ENCODE measurements at regions not wholly inside any gene's neighbourhood (a gene's known extent, or its start where the extent isn't known, plus 50 kb on each side); places are given as distances from the start of the nearest gene placed in this dataset.

GRCh38 chr15:39134282-39134681 lies 446.6 kb upstream of the THBS1 start:
- H3K4me3 ChIP-seq (ENCODE audit: low read depth, low read length): no peak overlapping the region
- DNase-seq (ENCODE audit: extremely low spot score): no peak
- no peak overlapping the region for H3K27ac ChIP-seq (ENCODE audit: low read depth)
- WGBS: 91% methylated on average over 1 of the region's 1 CpG
- no peaks in the 10 kb centered on the region for H3K36me3 ChIP-seq (ENCODE audit: insufficient read depth)
- peaks cover 1% of the 10 kb centered on the region for H3K4me1 ChIP-seq (ENCODE audit: insufficient read depth)

DNA sequence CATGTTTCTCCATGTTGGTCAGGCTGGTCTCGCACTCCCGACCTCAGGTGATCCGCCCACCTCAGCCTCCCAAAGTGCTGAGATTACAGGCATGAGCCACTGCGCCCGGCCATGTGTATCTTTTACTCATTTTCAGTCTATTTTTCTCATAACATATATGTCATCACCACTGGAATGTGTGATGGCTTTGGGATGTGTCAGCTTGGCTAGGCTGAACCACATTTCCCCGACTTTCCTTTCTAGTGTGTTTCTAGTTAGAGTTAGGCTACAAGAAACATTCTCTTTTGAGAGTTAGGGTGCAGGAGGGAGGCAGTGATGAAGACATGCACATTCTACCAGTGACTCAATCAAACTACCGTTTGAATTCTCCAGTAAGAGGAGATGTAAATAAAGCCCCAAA lies 444.9 kb upstream of the THBS1 start:
- DNase-seq (ENCODE audit: extremely low spot score): no peak

DNA sequence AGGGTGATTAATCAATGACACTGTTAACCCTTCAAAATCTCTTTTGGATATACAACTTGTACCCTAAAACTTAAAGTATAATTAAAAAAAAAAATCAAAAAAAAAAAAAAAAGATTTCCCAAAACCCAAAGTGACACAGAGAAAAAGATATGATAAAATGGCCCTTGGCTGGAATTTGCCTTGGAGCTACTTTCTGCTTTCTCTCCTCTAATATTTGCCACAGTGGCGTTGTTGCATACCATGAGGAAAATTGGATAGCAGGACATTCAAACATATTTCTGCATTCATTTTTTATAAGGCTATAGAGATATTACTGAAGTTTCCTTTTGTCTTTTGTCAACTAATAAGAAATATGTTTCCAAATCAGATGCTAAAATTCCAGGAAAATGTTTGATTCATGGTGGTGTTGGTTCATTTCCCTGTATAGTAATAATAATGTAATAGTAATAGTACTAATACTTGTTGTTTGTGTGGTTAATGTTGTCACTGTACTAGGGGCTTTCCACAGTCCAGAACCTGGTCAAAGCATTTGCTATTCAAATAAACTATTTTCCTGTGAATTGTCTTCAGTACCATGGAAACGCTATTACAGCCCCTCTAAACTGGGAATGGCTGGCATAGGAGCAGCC lies 441.3 kb upstream of the THBS1 start:
- Histone ChIP-seq H3K4me1 (ENCODE audit: insufficient read depth) (no peaks in the 10 kb centered on the region), H3K4me3 (ENCODE audit: low read depth, low read length) (no peak overlapping the region), H3K36me3 (ENCODE audit: insufficient read depth) (no peaks in the 10 kb centered on the region), H3K27ac (ENCODE audit: low read depth) (no peak overlapping the region)
- WGBS: 67% methylated on average over 2 of the region's 2 CpGs
- DNase-seq (ENCODE audit: extremely low spot score): no peak

More for the DNA sequence above, 444.9 kb upstream of the THBS1 start:
- H3K4me1 ChIP-seq (ENCODE audit: insufficient read depth): peaks cover 1% of the 10 kb centered on the region
- 89% methylated on average over 7 of the region's 7 CpGs for WGBS
- no peaks in the 10 kb centered on the region for H3K36me3 ChIP-seq (ENCODE audit: insufficient read depth)
- no peak overlapping the region for H3K27ac ChIP-seq (ENCODE audit: low read depth)
- H3K4me3 ChIP-seq (ENCODE audit: low read depth, low read length): no peak overlapping the region

- Histone ChIP-seq H3K4me1 (ENCODE audit: insufficient read depth) (no peaks in the 10 kb centered on the region), H3K27ac (ENCODE audit: low read depth) (no peak overlapping the region), H3K36me3 (ENCODE audit: insufficient read depth) (no peaks in the 10 kb centered on the region), H3K4me3 (ENCODE audit: low read depth, low read length) (no peak overlapping the region)
- DNase-seq (ENCODE audit: extremely low spot score): no peak
- 35% methylated on average over 3 of the region's 3 CpGs for WGBS
Measured at GRCh38 chr15:39140060-39140604, 440.7 kb upstream of the THBS1 start.

GRCh38 chr15:39142500-39142899 lies 438.4 kb upstream of the THBS1 start:
- DNase-seq (ENCODE audit: extremely low spot score): no peak
- H3K27ac ChIP-seq (ENCODE audit: low read depth): no peak overlapping the region
- no peaks in the 10 kb centered on the region for H3K4me1 ChIP-seq (ENCODE audit: insufficient read depth)
- H3K36me3 ChIP-seq (ENCODE audit: insufficient read depth): no peaks in the 10 kb centered on the region
- no peak overlapping the region for H3K4me3 ChIP-seq (ENCODE audit: low read depth, low read length)

DNA sequence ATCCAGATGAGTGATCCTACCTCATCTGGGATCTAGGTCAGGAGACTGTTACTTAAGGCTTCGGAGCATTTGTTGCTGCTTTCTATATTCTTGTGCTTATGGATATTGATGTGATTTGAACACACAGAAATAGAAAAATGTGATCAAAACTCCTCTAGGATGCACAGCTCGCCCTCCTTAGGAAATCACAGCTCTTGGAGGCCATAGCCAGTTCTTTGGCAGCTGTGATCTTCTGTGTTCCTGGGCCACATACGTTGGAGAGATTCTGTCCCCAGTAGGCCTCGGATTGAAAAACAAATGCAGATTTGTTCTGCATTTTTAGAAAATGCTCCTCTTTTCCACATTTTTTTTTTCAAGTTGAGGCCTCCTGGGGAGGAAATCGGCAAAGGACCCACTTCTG lies 437.4 kb upstream of the THBS1 start:
- H3K4me1 ChIP-seq (ENCODE audit: insufficient read depth): no peaks in the 10 kb centered on the region

GRCh38 chr15:39144051-39144450 lies 436.8 kb upstream of the THBS1 start:
- no peak overlapping the region for H3K27ac ChIP-seq (ENCODE audit: low read depth)
- WGBS: 94% methylated on average over 2 of the region's 2 CpGs
- no peak overlapping the region for H3K4me3 ChIP-seq (ENCODE audit: low read depth, low read length)
- no peak for DNase-seq (ENCODE audit: extremely low spot score)
- no peaks in the 10 kb centered on the region for H3K4me1 ChIP-seq (ENCODE audit: insufficient read depth)
- no peaks in the 10 kb centered on the region for H3K36me3 ChIP-seq (ENCODE audit: insufficient read depth)

More for the DNA sequence above, 437.4 kb upstream of the THBS1 start:
- no peak for DNase-seq (ENCODE audit: extremely low spot score)
- H3K36me3 ChIP-seq (ENCODE audit: insufficient read depth): no peaks in the 10 kb centered on the region
- H3K4me3 ChIP-seq (ENCODE audit: low read depth, low read length): no peak overlapping the region
- no peak overlapping the region for H3K27ac ChIP-seq (ENCODE audit: low read depth)
- 92% methylated on average over 5 of the region's 5 CpGs for WGBS

DNA sequence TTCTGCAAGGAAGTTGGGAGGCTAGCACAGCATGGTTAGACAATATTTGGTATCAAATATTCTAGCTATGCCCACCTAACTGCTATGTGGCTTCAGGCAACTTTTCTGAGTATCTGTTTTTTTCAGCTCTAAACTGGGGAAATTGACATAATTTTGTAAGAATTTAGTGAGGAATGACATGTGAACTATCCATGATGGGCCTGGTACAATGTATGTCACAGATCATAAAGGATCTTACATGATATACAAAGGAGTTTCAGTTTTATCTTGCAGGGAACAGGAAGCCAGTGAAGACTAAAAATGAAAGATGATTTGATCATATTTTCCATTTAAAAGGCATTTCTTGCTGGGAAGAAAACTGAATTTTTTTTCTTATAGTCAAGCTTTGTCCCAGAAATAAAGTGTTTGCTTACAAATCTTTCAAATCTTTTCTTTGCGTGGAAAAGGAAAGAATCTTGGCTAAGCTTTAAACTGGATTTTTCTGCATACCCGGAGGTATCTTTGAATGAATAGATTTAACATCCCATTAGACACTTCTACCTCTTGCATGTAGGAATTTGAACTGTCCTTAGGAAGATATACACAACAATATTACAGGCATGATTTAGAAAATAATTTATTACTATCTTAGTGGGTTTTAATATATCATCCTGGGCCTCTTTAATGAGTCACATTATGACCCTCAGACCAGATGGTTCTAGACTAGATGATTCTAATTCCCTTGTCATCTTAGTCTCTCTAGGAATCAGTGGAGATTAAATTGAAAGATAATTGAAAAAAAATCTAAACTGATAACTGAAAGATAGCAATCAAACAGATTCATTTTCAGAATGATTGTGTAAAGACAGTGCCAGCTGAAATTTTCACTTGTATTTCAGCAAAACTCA lies 436.0 kb upstream of the THBS1 start:
- no peaks in the 10 kb centered on the region for H3K36me3 ChIP-seq (ENCODE audit: insufficient read depth)
- no peak overlapping the region for H3K27ac ChIP-seq (ENCODE audit: low read depth)
- no peaks in the 10 kb centered on the region for H3K4me1 ChIP-seq (ENCODE audit: insufficient read depth)
- DNase-seq (ENCODE audit: extremely low spot score): no peak
- no peak overlapping the region for H3K4me3 ChIP-seq (ENCODE audit: low read depth, low read length)
- WGBS: 33% methylated on average over 2 of the region's 2 CpGs

- no peak overlapping the region for H3K27ac ChIP-seq (ENCODE audit: low read depth)
- no peak for DNase-seq (ENCODE audit: extremely low spot score)
- no peaks in the 10 kb centered on the region for H3K36me3 ChIP-seq (ENCODE audit: insufficient read depth)
Measured at GRCh38 chr15:39145854-39146625, 434.8 kb upstream of the THBS1 start.

GRCh38 chr15:39149636-39150150 lies 431.2 kb upstream of the THBS1 start:
- Histone ChIP-seq H3K36me3 (ENCODE audit: insufficient read depth) (no peaks in the 10 kb centered on the region), H3K27ac (ENCODE audit: low read depth) (no peak overlapping the region), H3K4me1 (ENCODE audit: insufficient read depth) (no peaks in the 10 kb centered on the region), H3K4me3 (ENCODE audit: low read depth, low read length) (no peak overlapping the region)
- 89% methylated on average over 1 of the region's 1 CpG for WGBS
- DNase-seq (ENCODE audit: extremely low spot score): no peak

More at GRCh38 chr15:39145854-39146625, 434.8 kb upstream of the THBS1 start:
- WGBS: 64% methylated on average over 2 of the region's 2 CpGs
- no peaks in the 10 kb centered on the region for H3K4me1 ChIP-seq (ENCODE audit: insufficient read depth)
- no peak overlapping the region for H3K4me3 ChIP-seq (ENCODE audit: low read depth, low read length)

DNA sequence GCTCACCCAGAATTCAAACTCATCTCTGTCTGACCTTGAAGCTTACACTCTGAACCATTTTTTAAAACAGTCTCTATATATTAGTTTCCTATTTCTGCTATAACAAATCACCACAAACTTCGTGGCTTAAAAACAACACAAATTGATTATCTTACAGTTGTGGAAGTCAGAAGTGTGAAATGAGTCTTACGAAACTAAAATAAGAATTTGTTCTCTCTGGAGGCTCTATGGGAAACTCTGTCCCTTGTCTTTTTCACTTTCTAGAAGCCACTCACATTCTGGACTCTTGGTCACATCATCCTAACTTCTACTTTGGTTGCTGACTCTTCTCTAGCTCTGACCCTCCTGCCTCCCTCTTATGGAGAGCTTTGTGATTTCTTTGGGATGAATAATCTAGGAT lies 429.3 kb upstream of the THBS1 start:
- Histone ChIP-seq H3K27ac (ENCODE audit: low read depth) (no peak overlapping the region), H3K4me1 (ENCODE audit: insufficient read depth) (no peaks in the 10 kb centered on the region), H3K4me3 (ENCODE audit: low read depth, low read length) (no peak overlapping the region), H3K36me3 (ENCODE audit: insufficient read depth) (no peaks in the 10 kb centered on the region)
- 90% methylated on average over 2 of the region's 2 CpGs for WGBS
- DNase-seq (ENCODE audit: extremely low spot score): no peak

- Histone ChIP-seq H3K36me3 (ENCODE audit: insufficient read depth) (no peaks in the 10 kb centered on the region), H3K27ac (ENCODE audit: low read depth) (no peak overlapping the region), H3K4me1 (ENCODE audit: insufficient read depth) (no peaks in the 10 kb centered on the region), H3K4me3 (ENCODE audit: low read depth, low read length) (no peak overlapping the region)
- 77% methylated on average over 1 of the region's 1 CpG for WGBS
- no peak for DNase-seq (ENCODE audit: extremely low spot score)
Measured at GRCh38 chr15:39153058-39153714, 427.7 kb upstream of the THBS1 start.

DNA sequence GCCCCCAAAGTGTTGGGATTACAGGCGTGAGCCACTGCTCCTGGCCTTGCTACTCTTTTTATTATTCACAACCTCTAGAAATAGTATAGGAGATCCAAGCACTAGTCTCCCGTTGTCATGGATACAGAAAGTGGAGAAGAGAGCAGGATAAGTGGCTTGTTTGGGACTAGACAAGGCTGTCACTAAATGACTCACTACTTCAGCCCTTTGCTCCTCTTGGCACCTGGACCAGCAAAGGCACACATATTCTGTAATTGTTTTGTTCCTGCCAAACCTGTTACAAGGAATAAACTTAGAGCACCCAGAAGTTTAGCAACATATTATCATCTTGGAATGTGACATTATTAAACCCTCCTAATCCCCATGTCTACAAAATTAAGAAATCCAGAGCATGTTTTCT lies 427.2 kb upstream of the THBS1 start:
- Histone ChIP-seq H3K4me1 (ENCODE audit: insufficient read depth) (no peaks in the 10 kb centered on the region), H3K36me3 (ENCODE audit: insufficient read depth) (no peaks in the 10 kb centered on the region), H3K27ac (ENCODE audit: low read depth) (no peak overlapping the region), H3K4me3 (ENCODE audit: low read depth, low read length) (no peak overlapping the region)
- DNase-seq (ENCODE audit: extremely low spot score): no peak
- WGBS: 88% methylated on average over 2 of the region's 2 CpGs

All from urinary bladder (tissue), 3 donors.